Cardiac muscle cell (in vitro differentiated cells and primary cell): ENCODE measurements at regions not wholly inside any gene's neighbourhood (a gene's known extent, or its start where the extent isn't known, plus 50 kb on each side); places are given as distances from the start of the nearest gene placed in this dataset.

Experiments used
- DNase-seq, 2 donors: peaks; one replicate each; pipeline versions ENCODE4 v3.0.0 to v3.0.0-alpha.2; 2010 to 2017; ENCODE audit warnings: low read depth in 1 of 2, low spot score in 1 of 2
- H3K27ac ChIP-seq: fragments of 200-600 bp; sonication (generic); 2 replicates; pipeline ENCODE4 v1.5.1; 2016
- H3K27me3 ChIP-seq: fragments of 200-600 bp; sonication (generic); 2 replicates; pipeline ENCODE4 v1.6.0; 2016; ENCODE audit warnings: control low read depth
- H3K36me3 ChIP-seq: fragments of 200-600 bp; sonication (generic); 2 replicates; pipeline ENCODE4 v1.5.1; 2016; ENCODE audit warnings: control low read depth
- H3K4me1 ChIP-seq: fragments of 200-600 bp; sonication (generic); 2 replicates; pipeline ENCODE4 v1.8.1; 2017; ENCODE audit warnings: low read depth, mild to moderate bottlenecking, mixed run types
- H3K4me3 ChIP-seq: fragments of 200-600 bp; sonication (generic); 2 replicates; pipeline ENCODE4 v1.5.1; 2016; ENCODE audit warnings: mild to moderate bottlenecking
- H3K9me3 ChIP-seq: fragments of 200-600 bp; sonication (generic); 2 replicates; pipeline ENCODE4 v1.5.1; 2017; ENCODE audit warnings: low read depth, mild to moderate bottlenecking, control low read depth
- CTCF ChIP-seq: IDR thresholded peaks from 2 replicates; pipeline ENCODE4 v1.5.1; 2012; ENCODE audit warnings: low read depth, mild to moderate bottlenecking, low read length

DNA sequence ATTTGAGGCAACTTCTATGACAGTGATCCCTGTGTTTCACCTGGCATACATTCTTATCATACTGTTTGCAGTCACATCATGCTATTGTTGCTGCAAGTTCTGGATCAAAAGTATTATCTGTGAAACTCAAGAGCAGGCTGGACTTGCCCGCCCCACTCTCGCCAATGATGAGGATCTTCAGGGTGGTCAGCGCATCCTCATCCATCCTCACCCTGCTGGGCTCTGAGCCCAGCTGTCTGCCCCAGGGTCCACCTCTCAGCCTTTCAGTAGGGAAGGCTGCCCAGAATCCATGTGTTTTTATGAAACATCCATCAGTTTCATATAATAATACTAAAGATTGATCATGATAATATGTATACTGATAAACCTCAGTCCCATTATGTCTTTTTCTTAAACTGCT is 55.4 kb upstream of the KIF5B start:
- TF ChIP-seq CTCF = no peak
- Histone ChIP-seq H3K9me3 (no peaks in the 10 kb centered on the region), H3K4me3 (no peak overlapping the region), H3K4me1 (no peaks in the 10 kb centered on the region), H3K36me3 (no peaks in the 10 kb centered on the region), H3K27me3 (no peaks in the 10 kb centered on the region), H3K27ac (no peak overlapping the region)
- no peak for DNase-seq

GRCh38 chr10:32110790-32111189 is 54.6 kb upstream of the KIF5B start:
- no peaks in the 10 kb centered on the region for H3K4me1 ChIP-seq
- H3K27me3 ChIP-seq = no peaks in the 10 kb centered on the region
- H3K36me3 ChIP-seq = no peaks in the 10 kb centered on the region
- no peak overlapping the region for H3K27ac ChIP-seq
- DNase-seq = no peak
- no peak for TF ChIP-seq CTCF
- no peaks in the 10 kb centered on the region for H3K9me3 ChIP-seq
- no peak overlapping the region for H3K4me3 ChIP-seq

DNA sequence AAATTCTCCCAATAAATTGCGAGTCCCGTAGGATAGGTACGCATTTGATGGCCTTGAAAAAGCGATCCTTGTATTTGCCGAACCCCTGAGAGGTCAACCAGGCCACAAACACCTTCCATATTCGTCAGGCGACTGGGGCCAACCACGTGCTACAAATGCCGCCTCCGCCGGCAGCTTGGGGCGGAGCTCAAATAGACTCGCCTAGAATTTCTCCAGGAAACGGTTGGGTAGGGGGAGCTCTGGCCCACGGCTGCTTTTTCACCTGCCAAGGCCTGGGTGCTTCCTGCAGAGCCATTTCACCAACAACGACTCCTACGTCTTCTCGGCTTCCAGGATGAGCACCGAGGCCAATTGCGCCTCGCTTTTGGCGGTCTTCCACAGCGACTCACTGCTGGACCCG is 53.4 kb upstream of the KIF5B start:
- Histone ChIP-seq H3K4me1 (no peaks in the 10 kb centered on the region), H3K4me3 (no peak overlapping the region), H3K27me3 (no peaks in the 10 kb centered on the region), H3K36me3 (no peaks in the 10 kb centered on the region), H3K27ac (no peak overlapping the region), H3K9me3 (no peaks in the 10 kb centered on the region)
- no peak for DNase-seq
- TF ChIP-seq CTCF = no peak
